ENCODE measurements at regions not wholly inside any gene's neighbourhood (a gene's known extent, or its start where the extent isn't known, plus 50 kb on each side); places are given as distances from the start of the nearest gene placed in this dataset.

DNA sequence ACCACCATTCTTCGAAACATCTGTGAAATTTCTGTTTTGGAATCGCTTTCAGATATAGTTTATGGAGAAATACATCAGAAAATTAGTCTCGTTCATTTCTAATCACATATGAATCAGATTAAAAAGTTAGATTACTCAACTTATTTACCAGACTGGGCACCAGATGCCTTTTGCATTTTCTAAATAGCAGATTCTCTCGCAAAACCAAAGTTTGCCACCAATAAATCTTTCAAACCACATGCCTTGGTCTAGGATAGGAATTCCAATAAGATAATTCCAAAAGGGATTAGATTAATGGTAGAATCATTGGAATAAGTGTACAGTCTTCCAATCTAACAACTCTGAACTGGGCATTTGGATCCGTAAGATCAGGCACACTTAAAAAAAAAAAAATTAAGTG lies 160.4 kb upstream of the TAB2 start:
- TF ChIP-seq CTCF (IDR thresholded peaks at IDR 0.05; ENCODE audit: low read depth, low read length): no peak
- no peak for DNase-seq (ENCODE audit: extremely low read depth, low read depth)

DNA sequence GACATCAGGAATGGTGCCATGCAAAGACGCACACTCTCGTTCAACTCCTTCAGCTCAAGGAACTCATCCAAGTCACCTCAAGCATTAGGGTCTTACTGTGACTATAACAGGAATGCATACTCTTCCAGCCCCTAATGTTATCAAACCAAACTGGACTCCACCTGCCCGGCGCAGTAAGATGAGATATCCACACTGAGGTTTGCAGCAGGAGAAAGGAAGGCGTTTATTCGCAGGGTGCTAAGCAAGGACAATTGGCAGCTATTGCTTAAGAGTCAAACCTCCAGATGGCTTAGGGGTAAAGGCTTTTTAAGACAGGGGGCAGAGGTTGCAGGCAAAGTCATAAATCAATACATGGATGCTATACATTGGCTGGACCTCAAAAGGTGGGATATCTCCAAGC lies 159.4 kb upstream of the TAB2 start:
- TF ChIP-seq CTCF (IDR thresholded peaks at IDR 0.05; ENCODE audit: low read depth, low read length): no peak
- DNase-seq (ENCODE audit: extremely low read depth, low read depth): no peak

DNA sequence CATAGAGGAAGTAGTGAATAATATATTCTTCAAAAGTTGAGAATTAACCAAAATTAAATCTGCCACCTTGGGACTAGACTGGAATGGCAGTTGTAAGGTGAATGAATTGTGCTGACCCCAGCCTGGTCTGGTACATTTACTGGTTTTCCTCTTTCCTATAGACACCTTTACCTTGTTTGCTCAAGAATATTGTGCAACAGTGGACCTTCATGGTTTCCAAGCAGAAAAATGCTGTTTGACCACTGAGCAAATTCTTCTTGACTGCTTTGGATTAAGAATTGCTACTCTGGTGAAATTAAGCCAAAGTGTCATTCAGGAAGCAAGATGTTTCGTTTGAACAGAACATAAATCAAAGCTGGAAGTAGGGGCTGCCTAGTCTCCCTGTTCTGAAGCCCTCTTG lies 156.6 kb upstream of the TAB2 start:
- DNase-seq (ENCODE audit: extremely low read depth, low read depth): no peak
- no peak for TF ChIP-seq CTCF (IDR thresholded peaks at IDR 0.05; ENCODE audit: low read depth, low read length)

GRCh38 chr6:149162924-149163323 lies 154.6 kb upstream of the TAB2 start:
- TF ChIP-seq CTCF (IDR thresholded peaks at IDR 0.05; ENCODE audit: low read depth, low read length): no peak
- no peak for DNase-seq (ENCODE audit: extremely low read depth, low read depth)

DNA sequence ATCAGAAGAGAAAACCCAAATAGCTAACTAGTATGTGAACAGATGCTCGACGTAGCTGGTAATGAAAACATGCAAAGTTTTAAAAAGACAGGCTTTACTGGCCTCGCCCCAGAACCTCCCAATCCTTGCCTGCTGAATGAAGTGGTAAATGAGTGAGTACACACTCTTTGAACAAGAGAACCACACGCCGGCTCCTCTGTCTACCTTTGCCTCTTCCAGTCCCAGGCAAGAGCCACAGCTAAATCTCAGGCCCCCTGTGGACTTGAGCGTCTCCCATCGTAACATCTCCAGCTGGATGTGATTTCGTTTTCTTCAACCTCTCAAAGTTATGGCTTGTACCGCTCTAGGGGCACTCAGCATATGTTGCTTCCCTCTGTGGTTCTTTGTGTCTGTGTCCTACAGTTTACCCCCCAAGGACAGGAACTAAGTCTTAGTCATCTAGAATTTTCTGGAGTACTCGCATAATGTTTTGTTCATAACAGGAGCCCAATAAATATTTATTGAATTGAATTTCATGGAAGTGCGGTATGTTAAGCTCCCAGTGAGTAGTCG lies 153.2 kb upstream of the TAB2 start:
- DNase-seq (ENCODE audit: extremely low read depth, low read depth): no peak
- no peak for TF ChIP-seq CTCF (IDR thresholded peaks at IDR 0.05; ENCODE audit: low read depth, low read length)

GRCh38 chr6:149166336-149166735 lies 151.2 kb upstream of the TAB2 start:
- DNase-seq (ENCODE audit: extremely low read depth, low read depth): no peak

DNA sequence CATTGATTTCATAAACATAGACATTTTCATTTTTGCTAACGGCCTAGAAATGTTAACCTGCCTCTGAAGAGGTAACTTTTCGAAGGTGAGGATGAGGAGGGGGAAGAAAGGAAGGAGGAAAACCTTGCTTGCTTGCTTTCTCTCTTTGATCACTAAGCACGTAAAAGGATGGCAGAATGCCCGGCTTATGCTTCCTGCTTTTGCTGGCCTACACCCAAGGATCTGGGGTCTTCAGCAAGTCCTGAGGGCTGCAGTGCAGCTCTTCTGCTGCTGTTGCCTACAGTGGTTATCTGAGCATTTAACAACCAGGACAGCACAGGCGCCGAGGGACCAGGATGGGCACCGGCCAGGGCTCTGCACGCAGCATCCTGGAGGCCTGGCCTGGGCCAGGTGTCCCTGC lies 150.8 kb upstream of the TAB2 start:
- no peak for TF ChIP-seq CTCF (IDR thresholded peaks at IDR 0.05; ENCODE audit: low read depth, low read length)
- no peak for DNase-seq (ENCODE audit: extremely low read depth, low read depth)

More at GRCh38 chr6:149166336-149166735, 151.2 kb upstream of the TAB2 start:
- TF ChIP-seq CTCF (IDR thresholded peaks at IDR 0.05; ENCODE audit: low read depth, low read length): no peak
